ENCODE measurements at regions not wholly inside any gene's neighbourhood (a gene's known extent, or its start where the extent isn't known, plus 50 kb on each side); places are given as distances from the start of the nearest gene placed in this dataset.
A peak's percentile ranks its signal among the peaks of the same experiment; 100 is the strongest.

GRCh38 chr6:12426121-12426520 is 136.0 kb downstream of the EDN1 start:
- no peak for DNase-seq

- no peak for DNase-seq
Observed at GRCh38 chr6:12431023-12431422, 140.9 kb downstream of the EDN1 start.

DNA sequence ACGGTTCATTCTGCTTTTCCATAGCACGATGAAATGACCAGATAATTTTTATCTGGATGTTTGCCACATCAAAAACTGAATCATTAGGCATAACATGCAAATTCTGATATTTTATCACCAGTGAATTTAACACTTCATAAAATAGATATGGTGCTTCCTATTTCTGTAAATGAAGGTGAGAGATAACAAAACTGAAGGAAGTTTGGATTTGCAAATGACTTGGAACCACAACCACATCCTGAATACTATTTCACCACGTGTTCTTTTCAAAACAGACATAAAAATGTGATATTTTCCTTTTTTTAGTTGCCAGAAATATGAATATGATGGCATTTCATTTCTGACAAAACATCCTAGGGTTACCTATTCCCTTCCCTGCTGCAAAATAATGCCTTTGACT is 146.1 kb downstream of the EDN1 start:
- no peak for DNase-seq

- DNase-seq, result no peak
Observed at GRCh38 chr6:12436683-12437082, 146.5 kb downstream of the EDN1 start.

- DNase-seq, result no peak
Observed at GRCh38 chr6:12439296-12439695, 149.1 kb downstream of the EDN1 start.

DNA sequence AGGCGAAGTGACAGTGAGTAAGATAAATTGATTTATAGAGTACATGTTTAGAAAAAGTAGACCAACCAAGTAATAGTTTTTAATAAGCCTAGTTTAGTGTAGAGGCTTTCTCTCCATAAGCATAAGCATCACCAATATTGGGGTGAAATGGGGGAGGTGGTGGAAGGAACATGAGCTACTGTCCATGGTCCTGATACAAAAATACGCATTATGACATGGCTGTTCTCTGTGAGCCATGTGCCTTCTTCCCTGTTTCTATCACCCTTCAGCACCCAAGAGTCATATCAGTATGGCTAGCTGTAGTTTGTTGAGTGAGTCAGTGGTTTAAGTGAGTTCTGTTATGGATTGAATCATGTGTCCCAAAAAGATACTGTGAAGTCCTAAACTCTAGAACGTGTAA is 150.8 kb downstream of the EDN1 start:
- no peak for DNase-seq

DNA sequence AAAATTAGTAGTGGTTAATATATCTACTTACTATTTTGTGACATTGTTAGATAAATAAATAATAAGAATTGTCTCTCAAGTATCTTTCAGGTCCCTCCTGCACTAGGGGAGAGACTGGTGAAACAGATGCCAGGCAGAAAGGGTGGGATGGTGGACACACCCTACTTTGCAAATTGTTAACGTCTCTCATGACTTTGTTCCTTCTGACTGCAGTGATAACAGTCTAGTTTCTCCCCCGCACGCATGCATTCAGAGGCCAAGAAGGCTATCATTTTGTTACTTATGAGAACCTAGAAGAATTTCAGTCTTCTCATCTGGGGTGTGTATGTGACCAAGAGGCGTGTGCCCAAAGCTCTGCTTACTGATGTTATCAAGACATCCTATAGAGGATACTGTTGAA is 152.3 kb downstream of the EDN1 start:
- no peak for DNase-seq

DNA sequence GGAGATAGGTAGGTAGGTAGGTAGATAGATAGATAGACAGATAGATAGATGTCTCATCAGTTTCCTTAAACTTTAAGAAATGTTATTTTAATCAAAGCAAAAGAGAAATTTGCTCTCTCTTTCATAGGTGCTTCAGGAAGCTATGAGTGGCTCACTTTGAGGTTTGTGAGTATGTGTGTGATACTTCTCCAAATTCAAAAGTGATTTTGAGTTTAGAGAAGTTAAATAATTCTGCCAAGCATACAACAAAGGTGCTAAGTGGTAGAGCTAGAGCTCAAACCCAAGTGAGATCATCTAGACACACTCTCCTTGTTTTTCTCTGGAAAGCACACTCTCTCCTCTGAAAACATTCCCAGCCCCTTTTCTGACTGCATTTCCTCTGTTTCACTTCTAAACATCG is 156.2 kb downstream of the EDN1 start:
- DNase-seq, result no peak

DNA sequence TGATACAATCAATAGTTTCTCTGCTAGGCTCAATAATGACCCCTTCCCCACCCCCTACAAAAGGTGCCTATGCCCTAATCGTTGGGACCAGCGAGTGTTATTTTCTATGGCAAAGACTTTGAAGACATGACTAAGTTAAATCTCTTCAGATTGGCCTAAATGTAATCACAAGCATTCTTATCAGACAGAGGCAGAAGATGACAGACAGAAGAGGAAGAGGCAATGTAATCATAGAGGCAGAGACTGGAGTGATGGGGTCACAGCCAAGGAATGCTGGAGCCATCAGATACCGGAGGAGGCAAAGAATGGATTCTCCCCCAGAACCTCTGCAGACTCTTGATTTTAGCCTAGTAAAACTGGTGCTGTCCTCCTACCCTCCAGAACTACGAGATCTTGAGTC is 159.3 kb downstream of the EDN1 start:
- no peak for DNase-seq

DNA sequence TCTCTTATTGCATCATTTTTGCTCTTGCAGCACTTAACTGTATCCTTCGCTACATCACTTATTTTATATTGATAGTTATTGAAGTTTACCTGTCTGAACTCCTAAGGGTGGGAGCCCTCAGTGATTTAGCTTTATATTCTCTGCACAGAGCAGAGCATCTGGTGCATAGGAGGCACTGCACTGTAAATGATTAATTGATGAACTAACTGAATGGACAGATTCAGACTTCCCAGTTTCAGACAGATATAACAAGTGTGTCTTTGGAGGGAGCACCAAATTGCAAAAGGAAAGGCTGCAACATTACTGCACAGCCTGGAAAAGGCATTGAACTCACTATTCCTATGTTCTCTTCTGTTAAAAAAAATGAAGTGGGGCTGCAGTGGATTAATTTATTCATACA is 160.3 kb downstream of the EDN1 start:
- no peak for DNase-seq

GRCh38 chr6:12456343-12456742 is 166.2 kb downstream of the EDN1 start:
- DNase-seq, result no peak

DNA sequence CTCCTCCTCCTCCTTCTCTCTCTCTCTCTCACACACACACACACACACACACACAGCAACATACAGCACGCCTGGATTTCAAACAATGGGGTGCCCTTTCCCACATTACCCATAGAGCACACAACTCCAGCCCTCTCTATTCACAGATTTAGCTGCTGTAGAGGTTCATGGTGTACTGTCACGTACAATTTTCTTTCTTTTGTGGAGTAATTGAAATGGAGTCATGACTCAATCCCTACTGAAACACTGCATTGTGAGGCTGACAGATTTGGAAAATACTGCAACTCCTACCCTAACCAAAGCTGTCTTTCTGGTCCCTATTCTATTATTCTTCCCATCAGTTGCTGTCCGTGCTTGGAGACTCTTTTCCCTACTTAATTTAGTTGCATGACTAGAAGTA is 166.9 kb downstream of the EDN1 start:
- no peak for DNase-seq

- no peak for DNase-seq
Observed at GRCh38 chr6:12458558-12458957, 168.4 kb downstream of the EDN1 start.

- no peak for DNase-seq
Observed at GRCh38 chr6:12459945-12460661, 169.9 kb downstream of the EDN1 start.

DNA sequence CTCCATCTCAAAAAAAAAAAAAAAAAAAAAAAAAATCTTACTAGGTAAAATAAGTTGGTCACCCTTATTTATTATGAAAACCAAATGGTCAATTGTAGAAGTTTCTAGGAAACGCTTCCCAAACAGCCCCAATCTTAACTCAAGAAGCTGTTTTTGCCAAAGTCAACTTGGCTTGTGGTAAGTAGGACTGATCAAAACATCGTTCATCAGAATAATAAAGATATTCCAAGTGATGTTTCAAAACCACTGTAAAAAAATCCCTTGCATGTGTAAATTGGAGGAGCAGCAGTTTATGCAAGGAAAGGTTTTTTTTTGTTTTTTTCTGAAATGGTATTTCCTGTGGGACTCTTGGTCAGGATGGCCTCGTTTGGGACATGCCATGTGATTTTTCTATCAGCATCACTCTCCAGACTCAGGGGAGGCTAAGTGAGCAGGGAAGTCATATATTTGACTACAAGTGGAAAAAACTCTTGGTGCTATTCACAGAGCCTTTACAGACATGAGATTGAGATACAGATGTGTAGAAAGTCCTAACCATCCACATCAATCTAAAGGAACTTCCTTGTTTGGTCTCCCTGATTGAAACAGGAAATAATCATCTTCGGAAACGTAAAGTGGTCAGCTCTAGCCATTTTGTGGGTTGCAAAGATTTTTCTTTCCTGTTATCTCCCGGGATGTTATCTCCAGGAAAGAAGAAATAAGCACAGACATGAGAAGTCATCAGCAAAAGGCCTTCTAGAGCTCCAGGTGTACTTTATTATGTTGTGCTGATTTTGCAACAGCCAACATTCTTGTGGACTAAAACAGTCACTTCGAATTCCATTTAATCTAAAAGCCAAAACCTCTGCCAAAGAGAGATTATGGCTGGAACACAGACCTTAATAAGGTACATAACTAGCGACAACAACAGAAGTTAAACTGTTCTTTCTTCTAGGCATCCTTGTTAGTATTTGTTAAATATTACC is 177.8 kb downstream of the EDN1 start:
- no peak for DNase-seq

DNA sequence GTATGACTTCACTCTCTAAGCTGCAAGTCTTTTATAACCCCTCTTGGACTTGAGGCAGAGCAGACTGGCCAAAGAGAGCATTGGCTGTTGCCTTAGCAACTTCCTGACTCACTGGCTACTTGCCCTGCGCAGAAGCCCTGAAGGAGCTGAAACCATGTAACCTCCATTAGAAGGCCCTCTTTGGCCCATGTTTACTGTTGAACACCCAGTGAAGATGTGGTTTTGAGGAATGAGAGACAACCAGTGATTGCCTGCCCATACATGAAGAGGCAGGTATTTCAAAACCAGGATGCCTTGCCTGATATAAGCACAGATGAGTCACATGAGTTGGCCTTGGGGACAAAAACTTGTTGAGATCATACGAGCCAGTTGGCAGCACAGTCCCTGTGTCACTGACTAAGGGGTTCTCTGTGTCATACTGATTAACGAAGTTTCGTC is 182.5 kb downstream of the EDN1 start:
- DNase-seq, result peak; percentile 49

GRCh38 chr6:12473494-12473893 is 183.3 kb downstream of the EDN1 start:
- no peak for DNase-seq

- no peak for DNase-seq
Observed at GRCh38 chr6:12474167-12475140, 184.3 kb downstream of the EDN1 start.

DNA sequence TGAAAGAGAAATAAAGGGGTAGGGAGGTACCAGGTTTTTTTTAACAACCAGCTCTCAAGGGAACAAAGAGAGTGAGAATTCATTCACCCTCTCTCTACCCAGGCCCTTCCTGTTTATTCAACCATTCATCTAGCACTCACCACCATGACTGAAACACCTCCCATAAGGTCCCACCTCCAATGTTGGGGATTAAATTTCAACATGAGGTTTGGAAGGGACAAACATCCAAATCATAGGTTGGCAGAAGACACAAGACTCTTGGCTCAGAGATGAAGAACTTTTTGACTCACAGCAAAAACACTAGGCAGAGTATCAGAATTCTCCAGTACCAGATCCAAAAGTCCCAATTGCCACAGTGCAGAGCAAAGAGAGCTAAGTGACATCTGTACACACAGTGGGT is 186.3 kb downstream of the EDN1 start:
- no peak for DNase-seq

DNA sequence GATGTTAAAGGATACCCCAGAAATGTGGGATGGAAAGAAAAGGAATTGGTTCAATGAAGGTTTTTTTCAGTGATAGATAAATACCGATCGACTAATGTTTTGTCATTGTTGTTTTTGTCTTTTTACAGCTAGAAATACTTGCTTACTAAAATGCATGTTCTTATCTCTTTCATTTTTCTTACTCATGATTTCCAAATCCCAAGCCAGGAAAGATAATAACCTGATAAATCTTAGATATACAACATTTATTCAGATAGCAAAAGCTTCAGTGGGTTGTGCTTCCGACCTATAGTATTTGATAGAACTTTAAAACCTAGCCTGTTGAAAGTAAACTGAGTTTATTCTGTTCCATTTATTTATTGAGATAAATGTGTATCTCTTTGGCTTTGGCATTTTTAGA is 187.5 kb downstream of the EDN1 start:
- no peak for DNase-seq

DNA sequence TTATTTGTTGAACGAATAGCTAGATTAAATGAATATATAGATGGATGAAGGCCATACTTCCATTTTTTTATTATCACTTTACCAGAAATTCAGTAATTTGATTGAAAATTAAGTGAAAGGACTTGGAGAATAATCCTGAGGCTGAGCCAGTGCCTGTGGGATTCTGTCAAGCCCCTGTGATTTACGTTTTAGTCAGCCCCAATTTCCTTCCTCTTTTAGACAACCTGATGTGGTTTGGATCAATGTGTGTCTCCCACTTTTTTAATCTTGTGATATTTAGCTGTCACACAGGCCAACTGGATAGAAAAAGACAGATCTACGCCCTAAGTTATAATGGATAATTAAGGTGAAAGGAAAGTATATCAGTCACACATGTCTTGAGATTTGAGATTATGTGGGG is 188.8 kb downstream of the EDN1 start:
- DNase-seq, result no peak

DNA sequence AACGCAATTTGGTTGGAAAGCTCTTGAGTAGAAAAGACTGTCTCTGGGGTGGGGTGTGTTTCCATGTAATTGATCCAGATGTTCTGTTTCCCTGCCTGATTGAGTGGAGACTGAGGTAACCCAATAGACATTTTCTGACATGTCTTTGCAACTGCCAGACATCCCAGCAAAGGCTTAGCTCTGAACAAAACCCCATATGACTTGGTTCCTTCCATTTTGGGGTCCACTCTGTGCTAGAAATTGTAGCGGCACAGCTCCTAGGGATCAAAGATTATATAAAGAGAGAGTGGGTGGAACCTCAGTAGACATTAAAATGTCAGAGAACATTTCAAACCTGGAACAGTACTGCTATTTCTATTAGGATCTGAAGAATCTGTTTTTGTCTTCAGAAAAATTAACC is 189.3 kb downstream of the EDN1 start:
- DNase-seq, result no peak

GRCh38 chr6:12479881-12480280 is 189.7 kb downstream of the EDN1 start:
- no peak for DNase-seq
